GM21717 (cell line): ENCODE measurements at regions not wholly inside any gene's neighbourhood (a gene's known extent, or its start where the extent isn't known, plus 50 kb on each side); places are given as distances from the start of the nearest gene placed in this dataset.

Source experiments
- ATAC-seq: cut with Tn5 transposase; IDR thresholded peaks from one replicate; pipeline ENCODE4 v1.9.1; 2021; ENCODE audit warnings: mild to moderate bottlenecking, moderate library complexity; ENCODE audit not compliant: unreplicated experiment

- ATAC-seq: no peak
These were observed 196.1 kb upstream of the ID2 start for GRCh38 chr2:8485736-8486135.

GRCh38 chr2:8486141-8486540, 195.7 kb upstream of the ID2 start:
- no peak for ATAC-seq

GRCh38 chr2:8487461-8487932, 194.4 kb upstream of the ID2 start:
- ATAC-seq: peak; percentile 20

- ATAC-seq: peak; percentile 88
These were observed 193.7 kb upstream of the ID2 start for GRCh38 chr2:8488001-8488738.

- ATAC-seq: no peak
These were observed 192.6 kb upstream of the ID2 start for GRCh38 chr2:8489221-8489620.

GRCh38 chr2:8489751-8490150, 192.1 kb upstream of the ID2 start:
- ATAC-seq: no peak

GRCh38 chr2:8490166-8490721, 191.6 kb upstream of the ID2 start:
- ATAC-seq: no peak

- ATAC-seq: no peak
These were observed 190.4 kb upstream of the ID2 start for GRCh38 chr2:8491296-8492027.

- ATAC-seq: no peak
These were observed 187.7 kb upstream of the ID2 start for GRCh38 chr2:8494151-8494550.

- ATAC-seq: no peak
These were observed 187.3 kb upstream of the ID2 start for GRCh38 chr2:8494589-8494988.

- no peak for ATAC-seq
These were observed 186.5 kb upstream of the ID2 start for GRCh38 chr2:8495189-8495989.

GRCh38 chr2:8496079-8496478, 185.8 kb upstream of the ID2 start:
- ATAC-seq: no peak

GRCh38 chr2:8496617-8497016, 185.2 kb upstream of the ID2 start:
- no peak for ATAC-seq

GRCh38 chr2:8498994-8499393, 182.9 kb upstream of the ID2 start:
- ATAC-seq: no peak

GRCh38 chr2:8500124-8501054, 181.5 kb upstream of the ID2 start:
- ATAC-seq: no peak

- ATAC-seq: no peak
These were observed 180.7 kb upstream of the ID2 start for GRCh38 chr2:8501061-8501720.

- no peak for ATAC-seq
These were observed 179.5 kb upstream of the ID2 start for GRCh38 chr2:8502316-8502715.

GRCh38 chr2:8505311-8505920, 176.4 kb upstream of the ID2 start:
- no peak for ATAC-seq

- ATAC-seq: no peak
These were observed 175.1 kb upstream of the ID2 start for GRCh38 chr2:8506746-8507145.
